Breast epithelium (tissue), 3 donors: ENCODE measurements at regions not wholly inside any gene's neighbourhood (a gene's known extent, or its start where the extent isn't known, plus 50 kb on each side); places are given as distances from the start of the nearest gene placed in this dataset.
"Not testable (repeated sequence)": the region's sequence is repeated elsewhere in the genome, so short reads cannot be mapped to it uniquely, and the experiment has no call there.

ENCODE experiments used
- CTCF ChIP-seq, 3 donors: fragments of 450-650 bp; IDR thresholded peaks; one replicate each; pipeline ENCODE4 v1.5.1; 2016 to 2017; ENCODE audit warnings: antibody characterized with exemption in 3 of 3, mild to moderate bottlenecking in 3 of 3, moderate library complexity in 3 of 3
- POLR2A ChIP-seq: fragments of 450-650 bp; IDR thresholded peaks from one replicate; pipeline ENCODE4 v1.6.1; 2016; ENCODE audit warnings: antibody characterized with exemption, mild to moderate bottlenecking, moderate library complexity
- POLR2AphosphoS5 ChIP-seq, 3 donors: sonication (generic); formaldehyde crosslinking; IDR thresholded peaks; one replicate each; pipeline ENCODE4 v1.6.1; 2017; ENCODE audit warnings: antibody characterized with exemption in 3 of 3

GRCh38 chr7:32760755-32761154, 130.8 kb downstream of the KBTBD2 start:
- not testable (repeated sequence) for TF ChIP-seq CTCF (IDR thresholded peaks at IDR 0.05); POLR2A; POLR2AphosphoS5 (IDR thresholded peaks at IDR 0.05)
